ENCODE measurements at regions not wholly inside any gene's neighbourhood (a gene's known extent, or its start where the extent isn't known, plus 50 kb on each side); places are given as distances from the start of the nearest gene placed in this dataset.

DNA sequence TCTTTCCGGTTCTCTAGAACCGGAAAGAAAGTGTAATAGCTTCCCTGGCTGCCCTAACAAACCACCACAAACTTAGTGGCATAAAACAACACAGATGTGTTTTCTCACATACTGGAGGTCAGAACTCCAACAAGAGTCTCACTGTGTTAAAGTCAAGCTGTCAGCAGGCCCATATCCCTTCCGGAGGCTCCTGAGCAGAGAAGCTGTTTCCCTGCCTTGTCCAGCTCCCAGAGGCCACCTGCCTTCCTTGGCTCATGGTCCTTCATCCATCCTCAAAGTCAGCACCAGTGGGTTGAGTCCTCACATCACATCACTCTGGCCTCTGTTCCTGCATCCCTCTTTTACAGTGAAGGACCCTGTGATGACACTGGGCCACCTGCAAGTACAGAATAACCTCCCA is 49.8 kb upstream of the HMX1 start:
- DNase-seq (ENCODE audit: extremely low read depth in 1 of 4, low spot score in 3 of 4): no peak
- 0% methylated on average over 3 of the region's 3 CpGs for WGBS (ENCODE audit: insufficient coverage, low coverage, missing lambda C conversion rate)

More for the DNA sequence above, 49.8 kb upstream of the HMX1 start:
- H3K27me3 ChIP-seq (ENCODE audit: control insufficient read depth in 2 of 2, insufficient read depth in 2 of 2, low read length in 2 of 2): no peaks in the 10 kb centered on the region
- no peaks in the 10 kb centered on the region for H3K79me2 ChIP-seq (ENCODE audit: control insufficient read depth, insufficient read depth, low read length)
- no peak overlapping the region for H3K4me2 ChIP-seq (ENCODE audit: insufficient read depth, low read length)
- H3K36me3 ChIP-seq (ENCODE audit: control insufficient read depth, insufficient read depth, low read length): no peaks in the 10 kb centered on the region
- no peak overlapping the region for H2AFZ ChIP-seq (ENCODE audit: low read depth, low read length)
- H4K20me1 ChIP-seq (replicated peaks; ENCODE audit: control insufficient read depth, insufficient read depth, low read length): no peaks in the 10 kb centered on the region; the same call in 1 of the 2 replicates
- CTCF ChIA-PET (ENCODE audit: low intra/inter-chr PET ratio): no interaction called here
- FAIRE-seq (no peak), ATAC-seq (no peak)
- in situ Hi-C loops (cut with MboI): loop anchor here (10.0 kb wide), 1 partner anchor 237 kb away; no protein-coding TSS in a partner anchor
- H3K9me3 ChIP-seq (replicated peaks; ENCODE audit: control insufficient read depth, insufficient read depth, low read depth, low read length): no peaks in the 10 kb centered on the region
- intact Hi-C loops (cut with micrococcal nuclease): no loop called here
- POLR2A ChIA-PET: no interaction called here
- no peak for TF ChIP-seq EP400 (IDR thresholded peaks at IDR 0.05)
- no peak for TF ChIP-seq TRIM24 (IDR thresholded peaks at IDR 0.05)
- TF ChIP-seq HDAC2 (IDR thresholded peaks at IDR 0.05): no peak
- TF ChIP-seq, protein P1, sequence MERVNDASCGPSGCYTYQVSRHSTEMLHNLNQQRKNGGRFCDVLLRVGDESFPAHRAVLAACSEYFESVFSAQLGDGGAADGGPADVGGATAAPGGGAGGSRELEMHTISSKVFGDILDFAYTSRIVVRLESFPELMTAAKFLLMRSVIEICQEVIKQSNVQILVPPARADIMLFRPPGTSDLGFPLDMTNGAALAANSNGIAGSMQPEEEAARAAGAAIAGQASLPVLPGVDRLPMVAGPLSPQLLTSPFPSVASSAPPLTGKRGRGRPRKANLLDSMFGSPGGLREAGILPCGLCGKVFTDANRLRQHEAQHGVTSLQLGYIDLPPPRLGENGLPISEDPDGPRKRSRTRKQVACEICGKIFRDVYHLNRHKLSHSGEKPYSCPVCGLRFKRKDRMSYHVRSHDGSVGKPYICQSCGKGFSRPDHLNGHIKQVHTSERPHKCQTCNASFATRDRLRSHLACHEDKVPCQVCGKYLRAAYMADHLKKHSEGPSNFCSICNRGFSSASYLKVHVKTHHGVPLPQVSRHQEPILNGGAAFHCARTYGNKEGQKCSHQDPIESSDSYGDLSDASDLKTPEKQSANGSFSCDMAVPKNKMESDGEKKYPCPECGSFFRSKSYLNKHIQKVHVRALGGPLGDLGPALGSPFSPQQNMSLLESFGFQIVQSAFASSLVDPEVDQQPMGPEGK (CRISPR knock-in tag; IDR thresholded peaks at IDR 0.05; ENCODE audit: borderline replicate concordance): no peak
- TF ChIP-seq DIDO1 (tag; IDR thresholded peaks at IDR 0.05; ENCODE audit: low read depth): no peak
- TF ChIP-seq JUN (IDR thresholded peaks at IDR 0.05; ENCODE audit: borderline replicate concordance, low read depth, low read length): no peak
- no peak for TF ChIP-seq JUN (CRISPR knock-in tag; IDR thresholded peaks at IDR 0.05; ENCODE audit: borderline replicate concordance)
- TF ChIP-seq TAF9B (IDR thresholded peaks at IDR 0.05; ENCODE audit: partially characterized antibody): no peak
- no peak for TF ChIP-seq SOX6 (IDR thresholded peaks at IDR 0.05)
- no peak for TF ChIP-seq MAFG (tag; conservative IDR thresholded peaks at IDR 0.05)
- TF ChIP-seq, protein P2, sequence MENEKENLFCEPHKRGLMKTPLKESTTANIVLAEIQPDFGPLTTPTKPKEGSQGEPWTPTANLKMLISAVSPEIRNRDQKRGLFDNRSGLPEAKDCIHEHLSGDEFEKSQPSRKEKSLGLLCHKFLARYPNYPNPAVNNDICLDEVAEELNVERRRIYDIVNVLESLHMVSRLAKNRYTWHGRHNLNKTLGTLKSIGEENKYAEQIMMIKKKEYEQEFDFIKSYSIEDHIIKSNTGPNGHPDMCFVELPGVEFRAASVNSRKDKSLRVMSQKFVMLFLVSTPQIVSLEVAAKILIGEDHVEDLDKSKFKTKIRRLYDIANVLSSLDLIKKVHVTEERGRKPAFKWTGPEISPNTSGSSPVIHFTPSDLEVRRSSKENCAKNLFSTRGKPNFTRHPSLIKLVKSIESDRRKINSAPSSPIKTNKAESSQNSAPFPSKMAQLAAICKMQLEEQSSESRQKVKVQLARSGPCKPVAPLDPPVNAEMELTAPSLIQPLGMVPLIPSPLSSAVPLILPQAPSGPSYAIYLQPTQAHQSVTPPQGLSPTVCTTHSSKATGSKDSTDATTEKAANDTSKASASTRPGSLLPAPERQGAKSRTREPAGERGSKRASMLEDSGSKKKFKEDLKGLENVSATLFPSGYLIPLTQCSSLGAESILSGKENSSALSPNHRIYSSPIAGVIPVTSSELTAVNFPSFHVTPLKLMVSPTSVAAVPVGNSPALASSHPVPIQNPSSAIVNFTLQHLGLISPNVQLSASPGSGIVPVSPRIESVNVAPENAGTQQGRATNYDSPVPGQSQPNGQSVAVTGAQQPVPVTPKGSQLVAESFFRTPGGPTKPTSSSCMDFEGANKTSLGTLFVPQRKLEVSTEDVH (IDR thresholded peaks at IDR 0.05; ENCODE audit: low read depth, partially characterized antibody): no peak
- no peak for TF ChIP-seq ZNF583 (CRISPR knock-in tag; IDR thresholded peaks at IDR 0.05)
- TF ChIP-seq, protein P3, sequence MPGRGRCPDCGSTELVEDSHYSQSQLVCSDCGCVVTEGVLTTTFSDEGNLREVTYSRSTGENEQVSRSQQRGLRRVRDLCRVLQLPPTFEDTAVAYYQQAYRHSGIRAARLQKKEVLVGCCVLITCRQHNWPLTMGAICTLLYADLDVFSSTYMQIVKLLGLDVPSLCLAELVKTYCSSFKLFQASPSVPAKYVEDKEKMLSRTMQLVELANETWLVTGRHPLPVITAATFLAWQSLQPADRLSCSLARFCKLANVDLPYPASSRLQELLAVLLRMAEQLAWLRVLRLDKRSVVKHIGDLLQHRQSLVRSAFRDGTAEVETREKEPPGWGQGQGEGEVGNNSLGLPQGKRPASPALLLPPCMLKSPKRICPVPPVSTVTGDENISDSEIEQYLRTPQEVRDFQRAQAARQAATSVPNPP (IDR thresholded peaks at IDR 0.05; ENCODE audit: borderline replicate concordance, insufficient read depth, insufficient read length): no peak
- TF ChIP-seq RBBP5 (IDR thresholded peaks at IDR 0.05; ENCODE audit: borderline replicate concordance, insufficient read depth, low read length, poor library complexity, severe bottlenecking): no peak
- no peak for TF ChIP-seq IRF2 (CRISPR knock-in tag; IDR thresholded peaks at IDR 0.05)
- TF ChIP-seq ZNF408 (CRISPR knock-in tag; IDR thresholded peaks at IDR 0.05; ENCODE audit: low read depth): no peak
- TF ChIP-seq, protein P4, sequence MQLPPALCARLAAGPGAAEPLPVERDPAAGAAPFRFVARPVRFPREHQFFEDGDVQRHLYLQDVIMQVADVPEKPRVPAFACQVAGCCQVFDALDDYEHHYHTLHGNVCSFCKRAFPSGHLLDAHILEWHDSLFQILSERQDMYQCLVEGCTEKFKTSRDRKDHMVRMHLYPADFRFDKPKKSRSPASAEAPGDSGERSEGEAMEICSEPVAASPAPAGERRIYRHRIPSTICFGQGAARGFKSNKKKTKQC (CRISPR knock-in tag; IDR thresholded peaks at IDR 0.05): no peak
- TF ChIP-seq BCL6 (CRISPR knock-in tag; IDR thresholded peaks at IDR 0.05): no peak
- H3K4me1 ChIP-seq (replicated peaks in 1 of 2; ENCODE audit: control insufficient read depth in 2 of 2, insufficient read depth in 2 of 2, low read length in 2 of 2): 0 out of 5 replicates have a peak, but pooled peaks cover 0 to 3% of the 10 kb centered on the region in 2 experiments
- H3K9ac ChIP-seq (ENCODE audit: insufficient read depth in 1 of 2, low read depth in 2 of 2, low read length in 2 of 2): no peak overlapping the region
- H3K27ac ChIP-seq (ENCODE audit: extremely low read depth, low read depth, low read length): no peak overlapping the region
- no peaks in the 10 kb centered on the region for H3K9me1 ChIP-seq (ENCODE audit: control insufficient read depth, insufficient read depth, low read length)
- no TSS peak for BruUV-seq (replicated peaks)
- no peak overlapping the region for H3K4me3 ChIP-seq

All from K562 (cell line).